Body of pancreas (tissue), 4 donors: ENCODE measurements at regions not wholly inside any gene's neighbourhood (a gene's known extent, or its start where the extent isn't known, plus 50 kb on each side); places are given as distances from the start of the nearest gene placed in this dataset.

Experiments used
- ATAC-seq: fragments of 150-250 bp; one replicate; pipeline ENCODE4 v1.9.1; 2016
- DNase-seq, 4 donors: peaks; one replicate each; pipeline ENCODE4 v3.0.0-alpha.2; 2019
- H3K27ac ChIP-seq, 4 donors: fragments of 200-600 bp; sonication (generic); 1 replicate in 3 of 4; 2 replicates in 1 of 4; pipeline versions ENCODE4 v1.5.1 to v1.6.1; 2016 to 2019; ENCODE audit warnings: mild to moderate bottlenecking in 1 of 4, mixed read lengths in 1 of 4, moderate library complexity in 1 of 4
- H3K27me3 ChIP-seq, 2 donors: fragments of 200-600 bp; sonication (generic); one replicate each; pipeline ENCODE4 v1.6.0; 2016; ENCODE audit warnings: mild to moderate bottlenecking in 1 of 2
- H3K36me3 ChIP-seq, 2 donors: fragments of 200-600 bp; sonication (generic); replicated peaks in 1 of 2; 2 replicates each; pipeline ENCODE4 v1.5.1; 2016; ENCODE audit warnings: low read depth in 2 of 2; ENCODE audit not compliant: insufficient read depth in 1 of 2
- H3K4me1 ChIP-seq: fragments of 200-600 bp; sonication (generic); one replicate; pipeline ENCODE4 v1.6.0; 2016
- H3K4me3 ChIP-seq, 2 donors: fragments of 200-600 bp; sonication (generic); 1 replicate in 1 of 2; 2 replicates in 1 of 2; pipeline ENCODE4 v1.5.1; 2016 to 2019
- H3K9me3 ChIP-seq, 3 donors: fragments of 200-600 bp; sonication (generic); 1 replicate in 2 of 3; 2 replicates in 1 of 3; pipeline ENCODE4 v1.5.1; 2016
- POLR2A ChIP-seq, 3 donors: fragments of 450-650 bp; IDR thresholded peaks; one replicate each; pipeline ENCODE4 v1.6.1; 2016; ENCODE audit warnings: antibody characterized with exemption in 3 of 3, mild to moderate bottlenecking in 2 of 3
- WGBS, 2 donors: methylation state at CpG; one replicate each; pipeline ENCODE4 v1.1.5; 2017; 5-methylcytosine and 5-hydroxymethylcytosine counted together
- intact Hi-C: fragments of 100-400 bp; cut with DNase I; formaldehyde crosslinking; loops from one replicate; pipeline ENCODE4 v1.15.1; 2023
- TF ChIP-seq, protein P1 (sequence below), 7 experiments: fragments of 450-650 bp in 4 of 7; fragments of 200-600 bp in 3 of 7; sonication (generic) in 3 of 7; IDR thresholded peaks; one replicate each; pipeline ENCODE4 v1.5.1; 2016 to 2019; ENCODE audit warnings: antibody characterized with exemption in 7 of 7

GRCh38 chr4:124227981-124228380 lies 484.6 kb downstream of the ANKRD50 start:
- Histone ChIP-seq H3K27ac (no peak overlapping the region), H3K4me1 (no peaks in the 10 kb centered on the region), H3K27me3 (no peaks in the 10 kb centered on the region), H3K36me3 (no peaks in the 10 kb centered on the region), H3K4me3 (no peak overlapping the region), H3K9me3 (no peaks in the 10 kb centered on the region)
- intact Hi-C loops = no loop called here
- DNase-seq (no peak), ATAC-seq (no peak)
- no peak for TF ChIP-seq POLR2A (IDR thresholded peaks at IDR 0.05)
- TF ChIP-seq, protein P1, sequence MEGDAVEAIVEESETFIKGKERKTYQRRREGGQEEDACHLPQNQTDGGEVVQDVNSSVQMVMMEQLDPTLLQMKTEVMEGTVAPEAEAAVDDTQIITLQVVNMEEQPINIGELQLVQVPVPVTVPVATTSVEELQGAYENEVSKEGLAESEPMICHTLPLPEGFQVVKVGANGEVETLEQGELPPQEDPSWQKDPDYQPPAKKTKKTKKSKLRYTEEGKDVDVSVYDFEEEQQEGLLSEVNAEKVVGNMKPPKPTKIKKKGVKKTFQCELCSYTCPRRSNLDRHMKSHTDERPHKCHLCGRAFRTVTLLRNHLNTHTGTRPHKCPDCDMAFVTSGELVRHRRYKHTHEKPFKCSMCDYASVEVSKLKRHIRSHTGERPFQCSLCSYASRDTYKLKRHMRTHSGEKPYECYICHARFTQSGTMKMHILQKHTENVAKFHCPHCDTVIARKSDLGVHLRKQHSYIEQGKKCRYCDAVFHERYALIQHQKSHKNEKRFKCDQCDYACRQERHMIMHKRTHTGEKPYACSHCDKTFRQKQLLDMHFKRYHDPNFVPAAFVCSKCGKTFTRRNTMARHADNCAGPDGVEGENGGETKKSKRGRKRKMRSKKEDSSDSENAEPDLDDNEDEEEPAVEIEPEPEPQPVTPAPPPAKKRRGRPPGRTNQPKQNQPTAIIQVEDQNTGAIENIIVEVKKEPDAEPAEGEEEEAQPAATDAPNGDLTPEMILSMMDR (IDR thresholded peaks at IDR 0.05) = no peak

DNA sequence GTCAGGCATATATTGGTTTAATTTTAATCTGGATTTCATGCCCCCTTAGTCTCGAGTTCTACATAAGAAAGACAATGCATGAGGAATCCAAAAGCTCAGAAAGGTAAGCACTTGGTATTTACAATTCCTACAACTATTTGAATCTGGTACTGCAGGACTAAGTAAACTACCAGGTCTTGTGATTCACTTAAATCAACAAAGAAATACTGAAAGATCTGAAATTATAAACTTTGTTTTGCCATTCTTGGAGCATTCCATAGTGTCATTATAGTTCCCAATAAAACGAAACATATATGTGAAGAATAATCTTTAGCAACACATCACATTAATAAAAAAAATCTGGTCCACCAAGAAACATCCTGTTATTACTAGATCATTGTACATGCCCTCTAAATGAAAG lies 482.3 kb downstream of the ANKRD50 start:
- H3K36me3 ChIP-seq = no peaks in the 10 kb centered on the region
- 38 to 41% methylated on average over 2 of the region's 2 CpGs for WGBS, 2 donors
- TF ChIP-seq, protein P1 (IDR thresholded peaks at IDR 0.05) = no peak
- TF ChIP-seq POLR2A (IDR thresholded peaks at IDR 0.05) = no peak
- DNase-seq (no peak), ATAC-seq (no peak)
- no peak overlapping the region for H3K27ac ChIP-seq
- no peaks in the 10 kb centered on the region for H3K9me3 ChIP-seq
- peaks cover 5% of the 10 kb centered on the region for H3K4me1 ChIP-seq
- no peaks in the 10 kb centered on the region for H3K27me3 ChIP-seq
- intact Hi-C loops = no loop called here
- no peak overlapping the region for H3K4me3 ChIP-seq

- H3K27me3 ChIP-seq = no peaks in the 10 kb centered on the region
- TF ChIP-seq, protein P1 (IDR thresholded peaks at IDR 0.05) = no peak
- no peak for TF ChIP-seq POLR2A (IDR thresholded peaks at IDR 0.05)
- peaks cover 5% of the 10 kb centered on the region for H3K4me1 ChIP-seq
- H3K9me3 ChIP-seq = no peaks in the 10 kb centered on the region
- 8 to 20% methylated on average over 2 of the region's 2 CpGs for WGBS, 2 donors
- H3K27ac ChIP-seq = no peak overlapping the region
- intact Hi-C loops = no loop called here
- ATAC-seq (no peak), DNase-seq (no peak)
- H3K36me3 ChIP-seq = no peaks in the 10 kb centered on the region
- H3K4me3 ChIP-seq = no peak overlapping the region
Observed at GRCh38 chr4:124234771-124235170, 477.8 kb downstream of the ANKRD50 start.

GRCh38 chr4:124243671-124244366 lies 468.7 kb downstream of the ANKRD50 start:
- Histone ChIP-seq H3K27ac (no peak overlapping the region), H3K27me3 (no peaks in the 10 kb centered on the region), H3K9me3 (no peaks in the 10 kb centered on the region), H3K4me3 (no peak overlapping the region), H3K4me1 (no peaks in the 10 kb centered on the region), H3K36me3 (no peaks in the 10 kb centered on the region)
- intact Hi-C loops = no loop called here
- WGBS, 2 donors = 76 to 86% methylated on average over 3 of the region's 3 CpGs
- ATAC-seq (no peak), DNase-seq (no peak)
- TF ChIP-seq, protein P1 (IDR thresholded peaks at IDR 0.05) = no peak
- TF ChIP-seq POLR2A (IDR thresholded peaks at IDR 0.05) = no peak

- no peak for DNase-seq
- Histone ChIP-seq H3K27me3 (no peaks in the 10 kb centered on the region), H3K4me1 (no peaks in the 10 kb centered on the region), H3K4me3 (no peak overlapping the region), H3K9me3 (no peaks in the 10 kb centered on the region), H3K27ac (no peak overlapping the region), H3K36me3 (no peaks in the 10 kb centered on the region)
- no peak for ATAC-seq
- no peak for TF ChIP-seq POLR2A (IDR thresholded peaks at IDR 0.05)
- TF ChIP-seq, protein P1 (IDR thresholded peaks at IDR 0.05) = no peak
- intact Hi-C loops = no loop called here
Observed at GRCh38 chr4:124253080-124253479, 459.5 kb downstream of the ANKRD50 start.
